ENCODE measurements at regions not wholly inside any gene's neighbourhood (a gene's known extent, or its start where the extent isn't known, plus 50 kb on each side); places are given as distances from the start of the nearest gene placed in this dataset.

DNA sequence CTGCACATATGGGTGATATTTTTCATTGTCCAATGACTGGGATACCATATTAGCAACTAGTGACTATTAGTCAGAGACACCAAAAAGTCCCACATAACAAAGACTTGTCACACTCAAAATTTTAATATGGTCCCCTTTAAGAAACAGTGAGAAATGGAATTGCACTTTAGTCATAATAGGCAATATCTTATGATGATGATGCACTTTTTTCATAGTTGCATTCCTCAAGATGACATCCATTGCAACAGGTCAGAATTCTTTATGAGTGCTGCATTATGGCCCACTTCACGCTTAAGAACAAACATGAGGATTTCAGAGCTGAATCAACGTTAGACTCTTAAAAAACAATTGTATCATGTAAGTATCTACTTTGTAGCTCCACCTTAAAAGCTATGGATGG is 608.4 kb upstream of the HTR2C start:
- H3K4me1 ChIP-seq (ENCODE audit: control insufficient read depth, insufficient read depth, low read length, poor library complexity, severe bottlenecking) = no peaks in the 10 kb centered on the region
- H3K27ac ChIP-seq (ENCODE audit: insufficient read depth, low read length, poor library complexity, severe bottlenecking) = no peak overlapping the region
- H3K27me3 ChIP-seq (ENCODE audit: control insufficient read depth, insufficient read depth, low read length) = no peaks in the 10 kb centered on the region
- no peak overlapping the region for H3K4me3 Mint-ChIP-seq
- H3K36me3 Mint-ChIP-seq = no peaks in the 10 kb centered on the region
- H3K9me3 ChIP-seq (ENCODE audit: control insufficient read depth in 2 of 2, low read length in 2 of 2) = peaks cover 0 to 4% of the 10 kb centered on the region in 2 experiments
- H3K27ac Mint-ChIP-seq = no peak overlapping the region
- DNase-seq (no peak), ATAC-seq (ENCODE audit: low read depth in 2 of 2) (no peak)
- peaks cover 0 to 4% (median 0%) of the 10 kb centered on the region in 7 donors for H3K9me3 Mint-ChIP-seq
- H3K4me3 ChIP-seq (ENCODE audit: low read depth, low read length) = no peak overlapping the region
- H3K4me1 Mint-ChIP-seq = no peaks in the 10 kb centered on the region
- H3K27me3 Mint-ChIP-seq = no peaks in the 10 kb centered on the region
- H3K36me3 ChIP-seq (ENCODE audit: control insufficient read depth, insufficient read depth, low read length) = no peaks in the 10 kb centered on the region

DNA sequence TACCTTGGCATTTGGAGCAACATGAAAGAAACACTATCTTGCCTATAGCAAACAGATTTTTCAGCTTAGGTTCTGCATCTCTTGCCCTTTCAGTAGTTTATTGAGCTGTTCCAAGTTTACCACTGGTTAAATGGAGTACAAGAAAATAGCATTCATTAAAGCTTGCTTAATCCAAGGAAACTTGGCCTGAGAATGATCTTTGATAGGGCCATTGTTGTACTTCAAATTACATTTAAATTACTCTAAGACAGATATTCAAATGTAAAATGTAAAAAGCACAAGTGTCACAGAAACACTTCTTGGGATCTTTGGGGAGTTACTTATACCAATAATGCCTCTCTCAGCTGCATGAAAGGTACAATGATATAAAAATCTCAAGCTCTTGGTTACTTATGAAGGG is 609.0 kb upstream of the HTR2C start:
- H3K4me1 ChIP-seq (ENCODE audit: control insufficient read depth, insufficient read depth, low read length, poor library complexity, severe bottlenecking) = no peaks in the 10 kb centered on the region
- Mint-ChIP-seq H3K27ac (no peak overlapping the region), H3K9me3 (peaks cover 0 to 1% (median 0%) of the 10 kb centered on the region in 7 donors), H3K4me3 (no peak overlapping the region), H3K4me1 (no peaks in the 10 kb centered on the region), H3K27me3 (no peaks in the 10 kb centered on the region), H3K36me3 (no peaks in the 10 kb centered on the region)
- no peak overlapping the region for H3K27ac ChIP-seq (ENCODE audit: insufficient read depth, low read length, poor library complexity, severe bottlenecking)
- no peak overlapping the region for H3K4me3 ChIP-seq (ENCODE audit: low read depth, low read length)
- DNase-seq (no peak), ATAC-seq (ENCODE audit: low read depth in 2 of 2) (no peak)
- H3K36me3 ChIP-seq (ENCODE audit: control insufficient read depth, insufficient read depth, low read length) = no peaks in the 10 kb centered on the region
- no peaks in the 10 kb centered on the region for H3K27me3 ChIP-seq (ENCODE audit: control insufficient read depth, insufficient read depth, low read length)
- H3K9me3 ChIP-seq (ENCODE audit: control insufficient read depth in 2 of 2, low read length in 2 of 2) = peaks cover 0 to 4% of the 10 kb centered on the region in 2 experiments

DNA sequence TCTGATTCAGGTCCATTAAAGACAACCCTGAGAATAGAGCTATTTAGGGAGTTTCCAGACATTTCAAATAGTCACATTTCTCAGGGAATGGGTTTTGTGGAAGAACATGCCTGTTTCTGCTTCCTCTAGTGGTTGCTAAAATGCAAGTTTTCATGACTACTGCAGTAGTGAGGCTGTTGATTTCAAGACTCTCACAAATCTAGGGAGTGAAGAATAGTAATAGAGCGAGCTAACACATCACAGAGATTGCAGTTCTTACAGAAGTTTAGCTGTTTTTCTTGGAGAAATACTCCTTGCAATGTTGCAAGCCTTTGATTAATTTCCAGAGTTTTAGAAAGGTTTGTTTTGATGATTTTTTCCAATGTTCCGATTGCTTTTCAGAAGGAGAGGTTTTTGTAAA is 610.2 kb upstream of the HTR2C start:
- DNase-seq = no peak
- Mint-ChIP-seq H3K36me3 (no peaks in the 10 kb centered on the region), H3K4me3 (no peak overlapping the region), H3K9me3 (peaks cover 0 to 1% (median 0%) of the 10 kb centered on the region in 7 donors), H3K27ac (no peak overlapping the region), H3K4me1 (no peaks in the 10 kb centered on the region), H3K27me3 (no peaks in the 10 kb centered on the region)
- H3K4me1 ChIP-seq (ENCODE audit: control insufficient read depth, insufficient read depth, low read length, poor library complexity, severe bottlenecking) = no peaks in the 10 kb centered on the region
- no peak overlapping the region for H3K27ac ChIP-seq (ENCODE audit: insufficient read depth, low read length, poor library complexity, severe bottlenecking)
- peaks cover 0 to 4% of the 10 kb centered on the region in 2 experiments for H3K9me3 ChIP-seq (ENCODE audit: control insufficient read depth in 2 of 2, low read length in 2 of 2)
- no peak overlapping the region for H3K4me3 ChIP-seq (ENCODE audit: low read depth, low read length)
- H3K27me3 ChIP-seq (ENCODE audit: control insufficient read depth, insufficient read depth, low read length) = no peaks in the 10 kb centered on the region
- H3K36me3 ChIP-seq (ENCODE audit: control insufficient read depth, insufficient read depth, low read length) = no peaks in the 10 kb centered on the region
- ATAC-seq (ENCODE audit: low read depth in 2 of 2) = no peak

GRCh38 chrX:113966791-113967190 is 617.1 kb upstream of the HTR2C start:
- H3K36me3 ChIP-seq (ENCODE audit: control insufficient read depth, insufficient read depth, low read length) = no peaks in the 10 kb centered on the region
- no peak for ATAC-seq (ENCODE audit: low read depth in 2 of 2)
- Mint-ChIP-seq H3K36me3 (no peaks in the 10 kb centered on the region), H3K9me3 (peaks cover 0 to 1% (median 0%) of the 10 kb centered on the region in 7 donors), H3K27me3 (no peaks in the 10 kb centered on the region), H3K27ac (no peak overlapping the region), H3K4me1 (no peaks in the 10 kb centered on the region), H3K4me3 (no peak overlapping the region)
- H3K4me1 ChIP-seq (ENCODE audit: control insufficient read depth, insufficient read depth, low read length, poor library complexity, severe bottlenecking) = no peaks in the 10 kb centered on the region
- no peak overlapping the region for H3K27ac ChIP-seq (ENCODE audit: insufficient read depth, low read length, poor library complexity, severe bottlenecking)
- no peaks in the 10 kb centered on the region for H3K27me3 ChIP-seq (ENCODE audit: control insufficient read depth, insufficient read depth, low read length)
- no peak overlapping the region for H3K4me3 ChIP-seq (ENCODE audit: low read depth, low read length)
- DNase-seq = no peak
- peaks cover 0 to 2% of the 10 kb centered on the region in 2 experiments for H3K9me3 ChIP-seq (ENCODE audit: control insufficient read depth in 2 of 2, low read length in 2 of 2)

- Mint-ChIP-seq H3K36me3 (no peaks in the 10 kb centered on the region), H3K4me3 (no peak overlapping the region), H3K4me1 (no peaks in the 10 kb centered on the region), H3K9me3 (peaks cover 0 to 4% (median 0%) of the 10 kb centered on the region in 7 donors), H3K27me3 (no peaks in the 10 kb centered on the region), H3K27ac (no peak overlapping the region)
- no peak for ATAC-seq (ENCODE audit: low read depth in 2 of 2)
- Histone ChIP-seq H3K4me1 (ENCODE audit: control insufficient read depth, insufficient read depth, low read length, poor library complexity, severe bottlenecking) (no peaks in the 10 kb centered on the region), H3K4me3 (ENCODE audit: low read depth, low read length) (no peak overlapping the region), H3K27ac (ENCODE audit: insufficient read depth, low read length, poor library complexity, severe bottlenecking) (no peak overlapping the region), H3K36me3 (ENCODE audit: control insufficient read depth, insufficient read depth, low read length) (no peaks in the 10 kb centered on the region), H3K27me3 (ENCODE audit: control insufficient read depth, insufficient read depth, low read length) (no peaks in the 10 kb centered on the region), H3K9me3 (ENCODE audit: control insufficient read depth in 2 of 2, low read length in 2 of 2) (peaks cover 0 to 2% of the 10 kb centered on the region in 2 experiments)
- DNase-seq = no peak
Measured at GRCh38 chrX:113962343-113962742, 621.5 kb upstream of the HTR2C start.

DNA sequence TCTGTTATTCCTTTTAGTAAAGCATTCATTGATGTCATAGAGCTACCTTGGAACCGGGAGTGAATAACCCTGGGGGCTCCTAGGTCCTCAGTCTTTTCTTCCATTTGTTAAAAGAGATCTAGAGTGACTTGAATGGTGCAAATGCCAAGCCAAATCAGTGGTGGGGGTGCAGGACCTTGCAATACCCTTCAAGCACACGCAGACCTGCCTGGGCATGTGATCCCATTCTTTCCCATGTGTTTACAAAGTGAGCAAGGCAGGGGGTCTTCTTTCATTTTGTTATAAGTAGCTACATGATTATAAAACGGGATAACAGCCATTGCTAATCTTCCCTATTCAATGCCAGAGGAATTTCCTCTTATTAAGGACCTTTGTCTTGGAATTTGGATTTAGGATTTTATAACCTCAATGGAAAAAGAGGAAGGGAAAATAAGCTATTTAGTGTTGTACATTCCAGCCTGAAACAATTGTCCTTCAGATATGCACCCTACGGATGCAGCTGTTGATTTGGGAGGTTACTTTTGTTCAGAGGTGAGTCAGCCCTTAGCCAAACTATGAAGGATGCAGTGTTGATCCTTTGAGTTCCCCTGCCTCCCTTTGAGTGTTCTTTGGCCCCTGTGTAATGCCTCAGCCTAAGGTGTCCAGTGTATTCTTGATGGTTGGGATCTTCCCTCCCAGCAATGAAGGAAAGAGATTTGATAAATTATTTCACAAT is 623.8 kb upstream of the HTR2C start:
- no peaks in the 10 kb centered on the region for H3K27me3 Mint-ChIP-seq
- no peaks in the 10 kb centered on the region for H3K4me1 Mint-ChIP-seq
- no peaks in the 10 kb centered on the region for H3K36me3 Mint-ChIP-seq
- ATAC-seq (ENCODE audit: low read depth in 2 of 2) (no peak), DNase-seq (no peak)
- Histone ChIP-seq H3K9me3 (ENCODE audit: control insufficient read depth in 2 of 2, low read length in 2 of 2) (no peaks in the 10 kb centered on the region), H3K36me3 (ENCODE audit: control insufficient read depth, insufficient read depth, low read length) (no peaks in the 10 kb centered on the region), H3K4me3 (ENCODE audit: low read depth, low read length) (no peak overlapping the region), H3K27ac (ENCODE audit: insufficient read depth, low read length, poor library complexity, severe bottlenecking) (no peak overlapping the region), H3K27me3 (ENCODE audit: control insufficient read depth, insufficient read depth, low read length) (no peaks in the 10 kb centered on the region), H3K4me1 (ENCODE audit: control insufficient read depth, insufficient read depth, low read length, poor library complexity, severe bottlenecking) (no peaks in the 10 kb centered on the region)
- H3K4me3 Mint-ChIP-seq = no peak overlapping the region
- H3K27ac Mint-ChIP-seq = no peak overlapping the region
- peaks cover 0 to 4% (median 0%) of the 10 kb centered on the region in 7 donors for H3K9me3 Mint-ChIP-seq

DNA sequence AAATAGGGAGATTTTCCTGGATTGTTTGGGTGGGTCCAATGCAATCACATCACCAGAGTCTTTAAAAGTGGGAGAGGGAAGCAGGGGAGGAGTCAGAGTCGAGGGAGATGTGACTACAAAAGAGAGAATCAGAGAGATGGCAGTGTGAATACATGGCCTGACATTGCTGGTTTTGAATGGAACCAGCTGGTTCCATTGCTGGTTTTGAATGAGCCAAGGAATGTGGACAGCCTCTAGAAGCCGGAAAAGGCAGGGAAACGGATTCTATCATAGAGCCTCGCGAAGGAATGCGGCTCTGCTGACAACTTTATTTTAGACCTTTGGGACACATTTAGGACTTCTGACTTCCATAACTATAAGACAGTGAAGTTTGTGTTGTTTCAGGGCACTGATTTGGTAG is 627.0 kb upstream of the HTR2C start:
- H3K4me3 Mint-ChIP-seq = no peak overlapping the region
- Histone ChIP-seq H3K4me1 (ENCODE audit: control insufficient read depth, insufficient read depth, low read length, poor library complexity, severe bottlenecking) (no peaks in the 10 kb centered on the region), H3K9me3 (ENCODE audit: control insufficient read depth in 2 of 2, low read length in 2 of 2) (peaks cover 0 to 2% of the 10 kb centered on the region in 2 experiments), H3K4me3 (ENCODE audit: low read depth, low read length) (no peak overlapping the region), H3K27ac (ENCODE audit: insufficient read depth, low read length, poor library complexity, severe bottlenecking) (no peak overlapping the region), H3K27me3 (ENCODE audit: control insufficient read depth, insufficient read depth, low read length) (no peaks in the 10 kb centered on the region), H3K36me3 (ENCODE audit: control insufficient read depth, insufficient read depth, low read length) (no peaks in the 10 kb centered on the region)
- H3K27ac Mint-ChIP-seq = no peak overlapping the region
- H3K27me3 Mint-ChIP-seq = no peaks in the 10 kb centered on the region
- H3K4me1 Mint-ChIP-seq = no peaks in the 10 kb centered on the region
- peaks cover 0 to 4% (median 0%) of the 10 kb centered on the region in 7 donors for H3K9me3 Mint-ChIP-seq
- no peaks in the 10 kb centered on the region for H3K36me3 Mint-ChIP-seq
- ATAC-seq (ENCODE audit: low read depth in 2 of 2) = no peak
- no peak for DNase-seq

- H3K36me3 Mint-ChIP-seq = no peaks in the 10 kb centered on the region
- H3K27ac Mint-ChIP-seq = no peak overlapping the region
- H3K4me1 ChIP-seq (ENCODE audit: control insufficient read depth, insufficient read depth, low read length, poor library complexity, severe bottlenecking) = no peaks in the 10 kb centered on the region
- no peak overlapping the region for H3K27ac ChIP-seq (ENCODE audit: insufficient read depth, low read length, poor library complexity, severe bottlenecking)
- H3K4me1 Mint-ChIP-seq = no peaks in the 10 kb centered on the region
- H3K9me3 ChIP-seq (ENCODE audit: control insufficient read depth in 2 of 2, low read length in 2 of 2) = peaks cover 0 to 2% of the 10 kb centered on the region in 2 experiments
- no peaks in the 10 kb centered on the region for H3K36me3 ChIP-seq (ENCODE audit: control insufficient read depth, insufficient read depth, low read length)
- no peak for ATAC-seq (ENCODE audit: low read depth in 2 of 2)
- no peaks in the 10 kb centered on the region for H3K27me3 Mint-ChIP-seq
- H3K4me3 Mint-ChIP-seq = no peak overlapping the region
- H3K27me3 ChIP-seq (ENCODE audit: control insufficient read depth, insufficient read depth, low read length) = no peaks in the 10 kb centered on the region
- no peak overlapping the region for H3K4me3 ChIP-seq (ENCODE audit: low read depth, low read length)
- peaks cover 0 to 5% (median 2%) of the 10 kb centered on the region in 7 donors for H3K9me3 Mint-ChIP-seq
- no peak for DNase-seq
Measured at GRCh38 chrX:113954297-113954696, 629.6 kb upstream of the HTR2C start.
